Right lung (tissue), 2 donors: ENCODE measurements at regions not wholly inside any gene's neighbourhood (a gene's known extent, or its start where the extent isn't known, plus 50 kb on each side); places are given as distances from the start of the nearest gene placed in this dataset.

ENCODE experiments used
- DNase-seq, 2 donors: peaks; one replicate each; pipeline ENCODE4 v3.0.0-alpha.2; 2013

DNA sequence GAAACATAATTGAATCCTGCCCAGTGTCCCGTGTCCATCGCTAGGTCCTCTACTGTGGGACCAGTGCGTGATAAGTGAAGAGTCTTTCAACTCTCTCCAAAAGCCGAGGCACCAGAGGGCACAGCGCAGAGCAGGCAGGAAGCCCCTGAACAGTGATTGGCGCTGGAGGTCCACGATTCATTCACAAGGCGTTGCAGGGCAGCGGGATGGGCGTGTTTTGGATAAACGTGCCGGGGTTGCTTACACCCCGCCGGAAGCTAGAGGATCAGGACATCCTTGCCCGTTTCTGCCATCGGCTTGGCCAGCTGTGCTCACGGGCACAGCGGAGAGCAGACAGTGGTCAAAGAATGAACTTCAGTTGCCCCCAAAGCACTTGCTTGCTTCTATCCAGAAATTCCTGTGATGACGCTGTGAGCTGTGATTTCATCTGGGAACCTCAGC lies 86.0 kb upstream of the PFKP start:
- DNase-seq = no peak

DNA sequence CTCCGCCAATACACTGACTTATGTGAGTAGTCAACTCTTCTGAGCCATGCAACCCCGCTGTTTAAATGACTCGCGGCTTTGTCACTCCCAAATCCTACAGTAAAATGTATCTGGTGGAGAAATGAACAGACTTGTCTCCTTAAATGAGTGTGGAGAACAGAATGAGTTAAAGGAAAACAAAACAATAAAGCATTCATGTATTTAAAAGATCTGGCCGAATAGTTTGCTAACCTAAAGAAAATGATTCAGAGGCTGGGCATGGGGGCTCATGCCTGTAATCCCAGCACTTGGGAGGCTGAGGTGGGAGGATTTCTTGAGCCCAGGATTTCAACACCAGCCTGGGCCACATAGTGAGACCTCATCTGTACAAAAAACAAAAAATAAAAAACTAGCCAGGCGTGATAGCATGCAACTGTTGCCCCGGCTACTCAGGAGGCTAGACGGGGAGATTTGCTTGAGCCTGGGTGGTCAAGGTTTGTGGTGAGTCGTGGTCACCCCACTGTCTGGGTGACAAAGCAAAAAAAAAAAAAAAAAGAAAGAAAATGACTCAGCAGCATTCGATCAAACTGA lies 86.5 kb upstream of the PFKP start:
- DNase-seq = no peak

DNA sequence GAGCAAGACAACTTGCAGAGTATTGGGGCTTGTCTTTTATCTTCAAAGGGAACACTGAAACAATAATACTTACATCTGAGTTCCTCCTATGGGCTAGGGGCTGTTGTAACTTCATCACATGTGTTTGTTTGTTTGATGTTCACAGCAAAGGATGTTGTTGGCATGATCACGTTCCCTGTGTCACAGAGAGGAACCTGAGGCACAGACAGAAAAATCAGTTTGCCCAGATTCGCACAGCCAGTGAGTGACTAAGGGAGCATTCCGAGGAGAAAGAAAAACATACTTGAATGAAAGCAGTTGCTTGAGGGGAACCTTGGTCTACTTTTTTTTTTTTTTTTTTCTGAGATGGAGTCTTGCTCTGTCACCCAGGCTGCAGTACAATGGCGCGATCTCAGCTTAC lies 87.2 kb upstream of the PFKP start:
- no peak for DNase-seq

DNA sequence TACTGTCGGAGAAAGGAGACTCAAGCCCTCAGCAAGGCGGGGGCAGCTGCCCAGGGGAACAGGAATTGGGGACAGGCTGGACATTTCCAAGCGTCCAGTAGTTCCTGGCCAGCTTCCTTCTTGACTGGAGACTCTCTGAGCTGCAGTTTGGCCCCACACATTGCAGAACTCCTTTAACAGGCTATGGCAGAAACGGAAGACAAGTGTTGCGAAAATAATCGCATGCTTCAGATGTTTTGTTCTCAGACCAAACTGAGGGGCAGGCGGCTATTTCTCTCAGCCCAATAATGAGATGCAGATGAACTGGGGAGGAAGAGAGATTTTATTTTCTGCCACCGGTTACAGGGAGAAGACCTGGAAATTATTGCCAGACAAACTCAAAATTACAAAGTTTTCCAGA lies 88.0 kb upstream of the PFKP start:
- no peak for DNase-seq

DNA sequence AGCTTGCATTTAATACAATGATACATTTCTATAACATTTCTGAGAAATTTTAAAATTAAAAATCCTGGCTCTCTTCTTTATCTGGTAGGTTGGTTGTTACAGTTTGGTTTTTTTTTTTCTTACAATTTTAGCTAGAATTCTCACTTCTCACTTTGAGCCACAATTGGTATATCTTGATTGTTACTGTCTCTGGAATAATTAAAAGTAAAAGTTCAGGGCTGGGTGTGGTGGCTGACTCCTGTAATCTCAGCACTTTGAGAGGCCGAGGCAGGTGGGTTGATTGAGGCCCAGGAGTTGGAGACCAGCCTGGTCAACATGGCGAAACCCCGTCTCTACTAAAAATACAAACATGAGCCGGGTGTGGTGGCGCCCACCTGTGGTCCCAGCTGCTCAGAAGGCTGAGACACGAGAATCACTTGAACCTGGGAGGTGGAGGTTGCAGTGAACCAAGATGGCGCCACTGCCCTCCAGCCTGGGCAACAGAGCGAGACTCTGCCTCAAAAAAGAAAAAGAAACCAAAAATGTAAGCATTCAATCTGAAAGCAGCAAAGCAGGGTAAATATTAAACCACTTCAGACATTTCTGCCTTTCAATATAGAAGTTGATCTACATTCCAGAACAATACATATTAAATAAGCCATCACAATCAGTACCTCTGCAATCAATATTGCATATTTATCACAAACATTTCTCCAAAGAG lies 88.6 kb upstream of the PFKP start:
- DNase-seq = no peak

DNA sequence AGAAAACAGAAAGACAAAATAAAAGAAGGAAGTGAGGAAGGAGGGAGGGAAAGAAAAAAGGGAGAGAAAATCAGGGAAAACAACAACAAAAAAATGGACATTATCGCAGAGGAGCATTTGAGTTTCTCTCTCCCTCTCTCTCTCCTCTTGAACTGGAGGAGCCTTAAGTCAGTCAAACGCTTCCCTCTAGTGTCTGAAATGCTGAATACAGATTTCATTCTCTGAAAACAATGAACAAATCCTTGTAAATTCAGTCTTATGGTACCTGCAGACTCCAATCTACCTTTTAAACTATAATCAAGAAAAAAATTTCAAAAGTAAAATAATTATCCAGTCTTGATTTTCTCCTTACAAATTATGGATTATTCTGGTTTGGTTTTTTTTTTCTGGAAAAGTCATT lies 89.2 kb upstream of the PFKP start:
- peak in 1 of 2 donors; percentile 57 for DNase-seq

DNA sequence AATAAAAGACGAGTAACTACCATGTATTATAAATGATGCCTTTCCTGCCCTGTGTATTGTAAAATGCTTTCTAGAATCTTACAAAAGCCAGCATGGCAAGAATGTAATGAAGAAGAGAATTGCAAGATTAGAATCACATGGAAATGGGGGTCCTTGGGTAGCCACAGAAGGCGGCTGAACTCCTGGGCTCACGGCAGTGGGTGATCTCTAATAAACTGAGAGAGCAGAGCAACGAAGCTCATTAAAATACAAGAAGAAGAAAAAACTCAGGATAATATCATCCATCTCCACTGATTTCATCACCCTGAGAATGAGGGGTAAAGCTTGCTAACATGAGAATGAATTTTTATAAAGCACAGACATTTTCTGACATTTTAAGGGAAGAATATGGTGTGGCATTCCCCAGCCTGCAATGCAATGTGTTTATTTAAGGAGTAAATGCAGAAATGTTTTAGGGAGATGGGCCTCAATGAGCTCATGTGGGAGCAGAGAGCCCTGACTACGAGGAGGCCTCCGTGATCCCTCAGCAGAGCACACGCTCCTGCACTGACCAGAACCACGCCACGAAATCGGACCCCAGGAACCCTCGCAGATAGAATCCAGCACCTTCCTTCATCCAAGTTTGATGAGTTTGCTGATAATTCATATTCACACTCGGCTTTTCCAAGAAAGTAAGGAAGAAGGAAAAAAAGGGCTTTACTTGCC lies 92.7 kb upstream of the PFKP start:
- DNase-seq = no peak

DNA sequence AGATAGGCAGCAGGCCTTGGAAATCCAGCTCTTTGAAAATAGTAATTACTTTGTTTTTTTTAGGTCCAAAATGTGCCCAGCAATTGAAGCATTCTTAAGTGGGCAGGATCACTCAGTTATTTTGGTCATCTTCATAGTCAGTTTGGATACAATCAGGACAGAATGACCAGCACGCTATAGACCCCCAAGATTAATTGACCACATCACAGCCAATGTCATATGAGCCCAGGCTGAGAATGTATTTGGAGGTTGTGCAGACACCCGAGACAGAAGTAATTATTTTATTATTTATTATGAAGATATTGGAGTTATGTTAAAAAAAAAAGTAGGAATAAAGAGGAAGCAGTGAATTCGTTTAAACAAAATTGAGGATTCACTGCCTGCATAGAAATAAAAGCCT lies 93.3 kb upstream of the PFKP start:
- no peak for DNase-seq

DNA sequence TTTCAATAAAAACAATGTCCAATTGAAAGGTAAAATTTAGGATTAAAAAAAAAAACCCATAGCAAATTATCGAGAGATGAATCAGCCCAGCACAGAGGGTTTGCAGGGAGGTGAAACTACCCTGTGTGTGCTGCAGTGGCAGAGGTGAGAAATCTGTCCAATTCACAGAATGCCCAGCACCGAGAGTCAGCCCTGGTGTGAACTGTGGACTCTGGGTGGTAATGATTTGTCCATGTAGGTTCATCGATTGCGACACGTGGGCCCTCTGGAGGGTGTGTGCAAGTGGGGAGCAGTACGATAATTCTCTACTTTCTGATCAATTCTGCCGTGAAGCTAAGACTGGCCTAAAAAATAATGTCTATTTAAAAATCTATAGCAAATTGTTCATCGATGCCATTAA lies 94.5 kb upstream of the PFKP start:
- no peak for DNase-seq

DNA sequence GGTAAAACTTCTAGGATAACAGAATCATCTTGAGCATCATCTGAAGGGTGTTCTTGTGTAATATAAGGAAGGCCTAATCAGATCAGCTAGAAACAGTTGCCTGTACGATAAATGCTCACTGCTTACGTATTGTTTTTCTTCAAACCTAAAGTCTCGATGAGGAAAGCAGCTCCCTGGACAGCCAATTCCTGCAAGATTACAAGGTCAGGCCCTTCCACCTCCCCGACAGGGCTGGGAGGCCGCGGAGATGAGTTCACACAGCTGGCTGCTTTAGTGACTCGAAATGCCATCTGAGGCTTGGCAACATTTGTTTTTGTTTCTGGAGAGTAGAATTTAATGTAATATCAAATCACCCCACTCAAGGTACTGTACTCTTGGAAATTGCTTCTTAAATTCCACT lies 95.1 kb upstream of the PFKP start:
- no peak for DNase-seq

DNA sequence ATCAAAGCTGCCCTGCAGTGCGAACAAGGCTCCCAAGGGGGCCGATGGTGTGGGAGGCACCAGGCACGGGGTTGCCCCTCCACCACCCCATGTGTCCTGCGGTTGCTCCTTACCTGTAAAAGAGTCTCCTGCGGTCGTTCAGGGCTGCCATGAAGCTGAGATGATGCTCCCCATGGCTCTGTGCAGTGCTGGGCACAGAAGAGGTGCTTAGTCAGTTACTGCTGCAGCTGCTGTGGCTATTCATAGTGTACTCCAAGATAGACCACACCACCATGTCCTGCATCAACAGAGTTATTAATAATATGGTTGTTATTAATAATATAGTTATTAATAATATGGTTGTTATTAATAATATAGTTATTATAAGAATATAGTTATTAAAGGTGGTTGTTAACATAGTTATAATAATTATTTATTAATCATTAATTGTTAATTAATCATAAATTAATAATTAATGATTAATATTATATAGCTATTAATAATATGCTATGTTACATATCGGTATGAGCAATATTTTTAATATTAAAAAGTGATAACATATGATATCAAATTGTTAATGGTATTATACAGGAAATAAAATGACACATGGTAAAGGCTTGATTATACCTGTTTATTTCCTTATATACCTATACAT lies 97.0 kb upstream of the PFKP start:
- DNase-seq = no peak

DNA sequence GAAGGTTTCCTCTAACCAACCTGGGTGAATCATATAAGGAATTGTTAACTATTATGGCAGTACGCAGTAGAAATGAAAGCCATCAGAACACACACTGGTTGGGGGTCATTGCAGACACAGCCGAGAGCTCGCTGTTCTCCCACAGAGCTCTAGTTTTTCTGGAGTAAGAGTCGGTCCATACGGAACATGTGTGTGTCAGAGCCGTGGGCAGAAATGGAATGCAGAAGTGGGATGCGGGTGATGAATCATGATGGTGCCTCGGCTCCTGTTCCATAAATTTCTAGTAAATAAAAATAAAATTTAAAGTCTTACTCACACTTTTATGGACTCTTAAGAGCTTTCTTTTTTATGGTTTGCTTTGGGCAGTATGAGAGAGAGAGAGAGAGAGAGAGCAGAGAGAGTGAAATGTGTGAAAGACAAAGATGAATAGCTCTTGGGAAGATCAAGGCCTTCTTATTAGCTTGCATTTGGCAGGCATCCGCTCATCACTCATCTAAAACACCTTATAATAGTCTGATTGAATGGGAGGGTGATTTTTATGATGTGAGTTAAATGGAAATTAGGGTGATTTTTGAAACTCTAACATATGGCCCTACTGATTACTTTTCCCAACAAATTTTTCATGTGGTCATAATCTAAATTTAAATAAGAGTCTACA lies 98.8 kb upstream of the PFKP start:
- DNase-seq = no peak

DNA sequence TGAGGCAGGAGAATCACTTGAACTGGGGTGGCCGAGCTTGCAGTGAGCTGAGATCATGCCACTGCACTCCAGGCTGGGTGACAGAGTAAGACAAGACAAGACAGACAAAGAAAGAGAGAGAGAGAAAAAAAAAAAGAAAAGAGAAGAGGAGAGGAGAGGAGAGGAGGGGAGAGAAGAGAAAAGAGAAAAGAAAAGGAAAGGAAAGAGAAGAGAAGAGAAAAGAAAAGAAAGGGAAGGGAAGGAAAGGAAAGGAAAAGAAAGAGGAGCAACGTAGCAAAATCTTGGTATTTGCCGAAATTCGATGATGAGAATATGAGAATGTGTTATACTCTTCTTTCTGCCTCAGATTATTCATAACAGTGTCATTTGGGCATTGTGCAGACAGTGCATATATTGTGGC lies 101.2 kb upstream of the PFKP start:
- no peak for DNase-seq

DNA sequence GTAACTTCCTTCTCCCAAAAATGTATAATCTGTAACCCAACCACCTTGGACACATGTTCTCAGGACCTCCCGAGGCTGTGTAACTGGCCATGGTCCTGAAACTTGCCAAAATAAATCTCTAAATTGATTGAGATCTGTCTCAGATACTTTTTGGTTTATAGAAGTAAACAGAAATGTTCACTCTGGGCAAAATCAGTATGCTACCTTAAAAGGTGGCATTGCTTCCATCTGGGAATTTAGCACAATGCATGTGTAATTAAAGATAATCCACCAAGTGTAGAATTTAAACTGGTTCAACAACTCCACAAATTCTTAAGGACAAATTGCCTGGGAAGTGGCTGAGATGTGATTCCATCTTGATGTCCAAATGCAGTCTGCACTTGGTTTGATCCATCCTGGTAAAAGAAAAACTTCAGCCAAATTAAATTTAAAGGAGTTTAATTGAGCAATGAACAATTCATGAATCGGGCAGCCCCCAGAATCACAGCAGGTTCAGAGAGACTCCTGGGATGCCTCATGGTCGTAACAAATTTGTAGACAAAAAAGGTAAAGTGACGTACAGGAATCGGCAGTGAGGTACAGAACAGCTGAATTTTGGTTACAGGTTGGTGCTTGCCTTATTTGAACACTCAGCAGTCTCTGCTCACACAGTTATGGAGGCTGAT lies 102.6 kb upstream of the PFKP start:
- no peak for DNase-seq

DNA sequence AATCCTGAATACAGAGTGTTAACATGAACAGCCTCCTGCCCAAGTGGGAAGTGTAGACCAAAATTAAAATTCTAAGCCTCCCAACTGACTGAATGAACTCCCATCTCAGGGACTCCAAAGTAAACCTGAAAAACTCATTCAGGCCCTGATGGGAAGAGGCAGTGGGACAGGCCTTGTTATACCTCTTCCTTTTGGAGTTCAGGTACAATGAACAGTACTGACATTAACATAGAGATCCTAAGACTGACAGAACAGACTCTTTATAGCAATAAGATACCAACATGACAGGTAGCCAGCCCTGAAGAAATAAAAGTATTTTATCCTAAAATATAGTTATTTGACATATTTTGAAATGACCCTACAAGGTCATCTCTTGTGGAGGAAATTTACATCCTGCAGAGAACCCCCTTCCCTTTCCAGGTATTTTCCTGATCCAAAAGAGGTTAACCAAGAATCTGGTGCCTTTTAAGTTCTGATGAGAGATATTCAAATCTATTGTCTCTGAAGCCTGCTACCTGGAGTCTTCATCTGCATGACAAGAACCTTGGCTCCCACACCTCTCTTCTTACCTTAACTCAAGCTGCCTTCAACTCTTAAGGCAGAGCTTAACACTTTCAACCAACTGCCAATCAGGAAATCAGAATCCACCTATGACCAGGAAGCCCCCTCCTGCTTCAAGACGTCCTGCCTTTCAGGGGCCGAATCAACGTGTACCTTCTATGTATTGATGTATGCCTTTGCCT lies 103.3 kb upstream of the PFKP start:
- DNase-seq = no peak

DNA sequence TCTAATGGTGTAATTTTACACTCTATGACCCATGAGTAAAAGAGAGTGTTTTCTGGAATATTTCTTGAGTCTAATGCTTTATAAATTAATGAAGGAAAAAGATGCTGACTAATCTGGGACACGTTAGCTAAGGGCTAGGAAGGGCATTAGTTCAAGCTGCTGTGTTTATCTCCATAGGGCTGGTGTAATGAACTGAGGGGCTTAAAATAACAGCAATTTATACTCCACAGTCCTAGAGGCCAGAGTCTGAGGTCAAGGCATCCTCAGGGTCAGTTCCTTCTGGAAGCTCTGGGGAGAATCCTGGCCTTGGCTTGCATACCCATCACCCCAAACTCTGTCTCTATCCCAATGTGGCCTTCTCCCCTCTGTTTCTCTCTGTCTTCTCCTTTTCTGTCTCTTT lies 105.2 kb upstream of the PFKP start:
- no peak for DNase-seq

DNA sequence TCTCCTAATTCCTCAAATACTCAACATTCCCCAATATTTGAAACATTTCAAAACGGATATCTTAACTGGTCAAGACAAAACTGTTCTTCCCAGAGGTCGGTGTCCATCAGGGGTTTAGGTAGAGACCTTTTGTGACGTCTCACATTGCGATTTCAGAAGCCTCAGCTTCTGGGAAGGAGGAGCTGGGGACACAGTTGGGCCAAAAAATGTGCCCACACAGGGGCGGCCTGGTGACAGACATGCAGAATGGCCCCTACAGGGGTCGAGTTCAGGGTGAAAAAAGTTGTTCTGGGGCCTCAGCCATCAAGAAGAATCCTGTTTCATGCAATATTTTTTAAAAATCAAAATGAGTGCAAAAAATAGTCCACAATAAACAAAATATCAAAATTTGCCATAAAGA lies 108.7 kb upstream of the PFKP start:
- no peak for DNase-seq

DNA sequence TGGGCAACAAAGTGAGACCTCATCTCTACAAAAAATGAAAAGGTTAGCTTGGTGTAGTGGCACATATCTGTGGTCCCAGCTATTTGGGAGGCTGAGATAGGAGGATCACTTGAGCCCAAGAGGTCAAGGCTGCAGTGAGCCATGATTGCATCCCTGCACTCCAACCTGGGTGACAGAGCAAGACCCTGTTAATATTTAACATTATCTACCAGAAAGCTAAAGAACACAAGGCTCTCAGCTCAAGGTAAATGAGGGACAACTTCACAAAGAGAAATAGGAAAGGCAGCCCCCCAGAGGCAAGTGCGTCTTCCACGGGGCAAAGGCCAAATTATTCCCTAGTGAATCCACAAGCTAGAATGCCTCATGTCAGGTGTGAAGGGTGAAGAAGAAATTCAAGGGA lies 109.6 kb upstream of the PFKP start:
- no peak for DNase-seq

DNA sequence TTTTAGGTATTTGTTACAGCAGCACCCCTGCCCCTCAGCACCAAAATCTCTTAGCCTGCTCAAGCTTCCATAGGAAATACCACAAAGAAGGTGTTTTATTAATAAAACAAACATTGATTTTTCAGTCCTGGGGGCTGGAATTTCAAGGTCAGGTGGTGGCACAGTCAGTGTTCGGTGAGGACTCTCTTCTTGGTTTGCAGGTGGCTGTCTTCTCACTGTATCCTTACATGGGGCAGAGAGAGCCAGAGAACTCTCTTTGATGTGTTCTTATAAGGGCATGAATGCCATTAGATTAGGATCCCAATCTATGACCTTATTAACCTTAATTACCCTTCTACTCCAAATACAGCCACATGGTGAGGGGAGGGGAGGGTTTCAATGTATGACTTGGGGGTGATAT lies 112.3 kb upstream of the PFKP start:
- no peak for DNase-seq

DNA sequence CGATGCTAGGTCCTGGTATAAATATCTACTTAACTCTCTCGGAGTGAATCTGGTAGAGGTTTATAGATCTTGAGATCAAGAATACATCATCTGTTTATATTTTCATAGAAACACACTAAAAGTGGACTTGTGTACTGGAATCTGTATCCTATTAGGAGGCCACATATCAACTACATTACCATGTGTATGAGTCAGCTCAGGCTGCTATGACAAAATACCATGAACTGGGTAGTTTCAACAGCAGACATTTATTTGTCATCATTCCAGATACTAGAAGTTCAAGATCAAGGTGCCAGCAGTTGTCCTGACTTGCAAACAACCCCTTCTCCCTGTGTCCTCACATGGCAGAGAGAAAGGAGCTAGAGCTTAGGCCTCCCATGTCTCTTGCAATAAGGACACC lies 113.9 kb upstream of the PFKP start:
- no peak for DNase-seq

DNA sequence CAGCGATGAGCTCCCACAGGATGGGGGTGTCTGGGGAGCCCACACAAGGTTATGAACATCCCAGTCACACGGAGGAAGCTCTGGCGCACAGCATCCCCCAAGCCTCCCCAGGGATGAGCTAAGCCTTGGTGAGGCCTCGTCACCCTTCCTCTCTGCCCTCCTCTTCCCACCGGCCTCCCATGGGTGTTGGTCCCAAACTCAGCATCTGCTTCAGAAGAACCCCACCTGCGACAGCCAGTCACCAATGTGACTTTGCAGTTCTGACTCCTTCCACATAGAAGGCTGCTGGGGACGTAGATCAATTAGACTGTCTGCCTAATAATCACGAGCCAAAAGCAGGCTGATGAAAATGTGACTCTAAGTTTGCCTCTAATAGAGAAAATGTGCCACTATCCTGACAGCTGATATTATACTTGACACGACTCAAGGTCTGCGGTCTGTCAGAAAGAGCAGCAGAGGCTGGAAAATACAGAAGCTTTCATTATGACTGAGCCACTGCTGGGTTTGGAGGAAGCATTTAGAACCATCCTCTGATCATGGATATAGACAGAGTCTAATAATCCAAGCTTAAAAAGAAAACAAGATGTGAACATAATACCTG lies 116.0 kb upstream of the PFKP start:
- DNase-seq = no peak
